ENCODE measurements at regions not wholly inside any gene's neighbourhood (a gene's known extent, or its start where the extent isn't known, plus 50 kb on each side); places are given as distances from the start of the nearest gene placed in this dataset.

DNA sequence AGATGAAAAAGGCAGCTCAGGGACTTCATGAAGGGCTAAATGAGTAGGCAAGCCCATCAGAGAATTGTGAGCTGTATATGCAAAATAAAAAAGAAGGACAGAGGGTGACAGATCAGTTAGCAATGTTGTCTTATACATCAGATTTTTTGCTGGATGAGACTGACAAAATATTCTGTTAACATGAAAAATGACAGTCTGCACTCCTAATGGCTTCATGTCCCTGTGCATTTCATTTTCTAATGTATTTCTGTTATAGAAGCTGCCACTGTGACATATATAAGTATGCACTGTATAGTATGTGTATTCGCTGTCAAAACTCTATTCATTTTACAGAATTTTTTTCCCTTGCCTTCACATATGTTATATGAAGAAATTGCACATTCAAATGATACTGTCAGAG lies 559.5 kb downstream of the DMRTA1 start:
- peaks cover 0 to 10% (median 0%) of the 10 kb centered on the region in 4 donors for H3K9me3 ChIP-seq
- no peaks in the 10 kb centered on the region for H3K27me3 ChIP-seq
- TF ChIP-seq POLR2AphosphoS5 (IDR thresholded peaks at IDR 0.05) (no peak), POLR2A (IDR thresholded peaks at IDR 0.05) (no peak), CTCF (IDR thresholded peaks at IDR 0.05) (no peak), EP300 (IDR thresholded peaks at IDR 0.05) (no peak)
- intact Hi-C loops (cut with DNase I; ENCODE audit: low total_unique reads): no loop called here
- no peaks in the 10 kb centered on the region for H3K36me3 ChIP-seq
- H3K4me1 ChIP-seq: no peaks in the 10 kb centered on the region
- no peak for DNase-seq
- H3K27ac ChIP-seq: no peak overlapping the region
- no peak overlapping the region for H3K4me3 ChIP-seq
- WGBS, 5 donors: 84 to 100% (median 90%) methylated on average over 1 of the region's 1 CpG

DNA sequence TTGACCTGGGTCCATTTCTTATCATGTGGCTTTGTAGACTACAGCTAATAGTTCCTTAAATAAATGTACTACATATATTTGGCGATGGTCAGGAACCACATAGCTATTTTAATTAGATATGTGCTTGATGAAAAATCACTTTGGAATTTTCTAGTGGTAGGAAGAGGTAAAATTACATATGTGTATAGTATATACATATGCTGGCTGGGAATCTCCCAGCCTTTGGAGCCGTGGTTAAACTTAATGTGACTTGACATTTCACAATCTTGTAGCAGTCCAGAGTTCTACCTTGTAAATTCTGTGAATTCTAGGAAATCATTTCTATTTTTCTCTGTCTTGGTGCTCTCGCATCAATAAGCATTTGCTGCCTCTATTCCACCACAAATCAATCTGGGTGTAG lies 565.0 kb downstream of the DMRTA1 start:
- no peaks in the 10 kb centered on the region for H3K27me3 ChIP-seq
- intact Hi-C loops (cut with DNase I; ENCODE audit: low total_unique reads): no loop called here

DNA sequence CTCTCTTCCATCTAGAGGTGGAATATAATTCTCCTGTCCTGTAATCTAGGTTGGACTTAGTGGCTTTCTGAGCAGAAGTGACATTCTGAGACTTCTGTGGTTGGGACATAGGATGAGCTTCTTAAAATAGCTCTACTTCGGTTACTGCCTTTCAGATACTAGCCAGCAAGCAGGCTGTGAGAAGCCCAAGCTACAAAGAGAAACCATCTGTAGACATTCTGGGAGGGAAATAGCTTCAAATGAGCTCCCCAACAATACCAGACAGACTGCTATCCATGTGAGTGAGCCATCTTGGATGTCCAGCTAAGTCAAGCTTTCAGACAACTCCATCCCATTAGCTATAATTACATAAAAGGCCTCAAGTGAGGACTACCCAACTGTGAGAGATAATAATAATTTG lies 568.9 kb downstream of the DMRTA1 start:
- H3K27ac ChIP-seq: no peak overlapping the region
- TF ChIP-seq POLR2A (IDR thresholded peaks at IDR 0.05): no peak
- no peak for TF ChIP-seq CTCF (IDR thresholded peaks at IDR 0.05)
- no peak for TF ChIP-seq EP300 (IDR thresholded peaks at IDR 0.05)
- TF ChIP-seq POLR2AphosphoS5 (IDR thresholded peaks at IDR 0.05): no peak
- no peaks in the 10 kb centered on the region for H3K4me1 ChIP-seq
- H3K36me3 ChIP-seq: no peaks in the 10 kb centered on the region
- no peaks in the 10 kb centered on the region for H3K9me3 ChIP-seq
- WGBS, 5 donors: 81 to 91% (median 89%) methylated on average over 1 of the region's 1 CpG
- no peak for DNase-seq
- no peaks in the 10 kb centered on the region for H3K27me3 ChIP-seq
- H3K4me3 ChIP-seq: no peak overlapping the region
- intact Hi-C loops (cut with DNase I; ENCODE audit: low total_unique reads): no loop called here

More for the DNA sequence above, 565.0 kb downstream of the DMRTA1 start:
- no peak for DNase-seq
- peaks cover 0 to 7% (median 0%) of the 10 kb centered on the region in 4 donors for H3K9me3 ChIP-seq
- no peak overlapping the region for H3K27ac ChIP-seq
- H3K4me3 ChIP-seq: no peak overlapping the region
- TF ChIP-seq POLR2A (IDR thresholded peaks at IDR 0.05) (no peak), EP300 (IDR thresholded peaks at IDR 0.05) (no peak), CTCF (IDR thresholded peaks at IDR 0.05) (no peak), POLR2AphosphoS5 (IDR thresholded peaks at IDR 0.05) (no peak)
- no peaks in the 10 kb centered on the region for H3K36me3 ChIP-seq
- H3K4me1 ChIP-seq: no peaks in the 10 kb centered on the region
- 78 to 86% (median 80%) methylated on average over 3 of the region's 3 CpGs for WGBS, 5 donors

GRCh38 chr9:23036416-23036815 lies 589.8 kb downstream of the DMRTA1 start:
- H3K36me3 ChIP-seq: no peaks in the 10 kb centered on the region
- H3K9me3 ChIP-seq: peaks cover 0 to 23% (median 5%) of the 10 kb centered on the region in 4 donors
- H3K4me3 ChIP-seq: no peak overlapping the region
- H3K27me3 ChIP-seq: no peaks in the 10 kb centered on the region
- no peaks in the 10 kb centered on the region for H3K4me1 ChIP-seq
- intact Hi-C loops (cut with DNase I; ENCODE audit: low total_unique reads): no loop called here
- WGBS, 5 donors: 84 to 93% (median 90%) methylated on average over 4 of the region's 4 CpGs
- TF ChIP-seq EP300 (IDR thresholded peaks at IDR 0.05): no peak
- no peak overlapping the region for H3K27ac ChIP-seq
- no peak for DNase-seq

GRCh38 chr9:23039402-23039801 lies 592.8 kb downstream of the DMRTA1 start:
- no peak for TF ChIP-seq EP300 (IDR thresholded peaks at IDR 0.05)
- no peak for TF ChIP-seq POLR2AphosphoS5 (IDR thresholded peaks at IDR 0.05)
- TF ChIP-seq POLR2A (IDR thresholded peaks at IDR 0.05): no peak
- no peak for TF ChIP-seq CTCF (IDR thresholded peaks at IDR 0.05)
- Histone ChIP-seq H3K9me3 (peaks cover 0 to 3% (median 0%) of the 10 kb centered on the region in 4 donors), H3K27me3 (no peaks in the 10 kb centered on the region), H3K4me1 (no peaks in the 10 kb centered on the region), H3K36me3 (no peaks in the 10 kb centered on the region), H3K27ac (no peak overlapping the region), H3K4me3 (no peak overlapping the region)
- DNase-seq: no peak
- intact Hi-C loops (cut with DNase I; ENCODE audit: low total_unique reads): no loop called here
